Loucy (cell line): ENCODE measurements at regions not wholly inside any gene's neighbourhood (a gene's known extent, or its start where the extent isn't known, plus 50 kb on each side); places are given as distances from the start of the nearest gene placed in this dataset.

Experiments used
- H2AFZ ChIP-seq: fragments of 200-600 bp; sonication (generic); 2 replicates; pipeline ENCODE4 v1.6.0; 2016; ENCODE audit warnings: antibody characterized with exemption, mild to moderate bottlenecking, low read length, moderate library complexity
- H3F3A ChIP-seq: fragments of 200-600 bp; 2 replicates; pipeline ENCODE4 v1.6.0; 2016; ENCODE audit warnings: antibody characterized with exemption, low read depth, mild to moderate bottlenecking
- H3K27me3 ChIP-seq: fragments of 200-600 bp; sonication (generic); 2 replicates; pipeline ENCODE4 v1.6.1; 2014; ENCODE audit warnings: low read length, mild to moderate bottlenecking; ENCODE audit not compliant: insufficient read depth, poor library complexity, severe bottlenecking
- H3K36me3 ChIP-seq: fragments of 200-600 bp; sonication (generic); 2 replicates; pipeline ENCODE4 v1.6.1; 2016; ENCODE audit warnings: low read length; ENCODE audit not compliant: insufficient read depth
- H3K4me1 ChIP-seq: fragments of 200-600 bp; sonication (generic); 2 replicates; pipeline ENCODE4 v1.5.1; 2014; ENCODE audit warnings: low read length, mild to moderate bottlenecking; ENCODE audit not compliant: insufficient read depth, poor library complexity, severe bottlenecking
- H3K4me2 ChIP-seq: fragments of 200-600 bp; sonication (generic); 2 replicates; pipeline ENCODE4 v1.6.0; 2014; ENCODE audit warnings: antibody characterized with exemption, low read length, low read depth, mild to moderate bottlenecking; ENCODE audit not compliant: poor library complexity, severe bottlenecking
- H3K4me3 ChIP-seq: fragments of 200-600 bp; sonication (generic); 2 replicates; pipeline ENCODE4 v1.5.1; 2014; ENCODE audit warnings: low read length, mild to moderate bottlenecking, mixed read lengths; ENCODE audit not compliant: poor library complexity, severe bottlenecking
- H3K79me2 ChIP-seq: fragments of 200-600 bp; sonication (generic); 2 replicates; pipeline ENCODE4 v1.6.1; 2014; ENCODE audit warnings: low read length; ENCODE audit not compliant: insufficient read depth
- H3K9ac ChIP-seq: fragments of 200-600 bp; sonication (generic); 2 replicates; pipeline ENCODE4 v1.6.0; 2014; ENCODE audit warnings: mild to moderate bottlenecking, low read depth, low read length, moderate library complexity; ENCODE audit not compliant: poor library complexity, severe bottlenecking
- H3K9me2 ChIP-seq: fragments of 200-600 bp; sonication (generic); replicated peaks from 2 replicates; pipeline ENCODE4 v1.6.1; 2016; ENCODE audit warnings: low read depth, low read length, mixed read lengths
- H3K9me3 ChIP-seq: fragments of 200-600 bp; sonication (generic); 2 replicates; pipeline ENCODE4 v1.6.1; 2014; ENCODE audit warnings: mild to moderate bottlenecking, antibody characterized with exemption, low read length, low read depth; ENCODE audit not compliant: insufficient read depth
- H4K20me1 ChIP-seq: fragments of 200-600 bp; sonication (generic); 2 replicates; pipeline ENCODE4 v1.6.0; 2014; ENCODE audit warnings: antibody characterized with exemption, low read length, mild to moderate bottlenecking; ENCODE audit not compliant: insufficient read depth, poor library complexity, severe bottlenecking
- EZH2phosphoT487 ChIP-seq: fragments of 200-600 bp; IDR thresholded peaks from 2 replicates; pipeline ENCODE4 v1.6.1; 2018; ENCODE audit warnings: antibody characterized with exemption, mild to moderate bottlenecking, moderate library complexity, borderline replicate concordance
- TF ChIP-seq, protein P1 (sequence below): fragments of 200-600 bp; sonication (generic); conservative IDR thresholded peaks from 2 replicates; pipeline ENCODE4 v1.5.1; 2014; ENCODE audit warnings: mild to moderate bottlenecking, antibody characterized with exemption, low read length

DNA sequence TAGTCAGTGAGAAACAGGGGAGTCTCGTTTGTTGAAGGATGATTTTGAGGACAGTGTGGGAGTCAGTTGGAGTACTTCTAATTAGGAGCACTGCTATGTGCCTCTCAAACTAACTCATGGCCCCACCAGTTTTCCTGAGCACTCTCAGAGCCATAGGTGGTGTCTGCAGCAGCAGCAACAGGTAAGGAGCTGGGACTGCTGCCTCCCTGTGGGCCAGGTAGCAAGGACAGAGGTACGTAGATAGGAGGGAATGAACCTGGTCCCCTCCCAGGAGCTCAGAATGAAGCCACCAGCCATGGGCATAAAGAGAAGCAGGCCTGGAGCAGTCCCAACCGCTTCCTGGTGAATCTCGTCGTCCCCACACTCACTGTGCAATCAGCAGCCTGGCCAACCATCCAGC is 183.4 kb downstream of the BUD13 start:
- no peaks in the 10 kb centered on the region for H3K27me3 ChIP-seq
- no peaks in the 10 kb centered on the region for H3K79me2 ChIP-seq
- no peak overlapping the region for H3K9ac ChIP-seq
- no peak overlapping the region for H2AFZ ChIP-seq
- H3K9me3 ChIP-seq = 0 out of 2 replicates have a peak, but pooled peaks cover 2% of the 10 kb centered on the region
- no peak for TF ChIP-seq EZH2phosphoT487
- no peaks in the 10 kb centered on the region for H4K20me1 ChIP-seq
- no peaks in the 10 kb centered on the region for H3K36me3 ChIP-seq
- no peak overlapping the region for H3K4me3 ChIP-seq
- H3F3A ChIP-seq = no peaks in the 10 kb centered on the region
- H3K9me2 ChIP-seq = no peaks in the 10 kb centered on the region
- H3K4me2 ChIP-seq = no peak overlapping the region
- no peaks in the 10 kb centered on the region for H3K4me1 ChIP-seq

DNA sequence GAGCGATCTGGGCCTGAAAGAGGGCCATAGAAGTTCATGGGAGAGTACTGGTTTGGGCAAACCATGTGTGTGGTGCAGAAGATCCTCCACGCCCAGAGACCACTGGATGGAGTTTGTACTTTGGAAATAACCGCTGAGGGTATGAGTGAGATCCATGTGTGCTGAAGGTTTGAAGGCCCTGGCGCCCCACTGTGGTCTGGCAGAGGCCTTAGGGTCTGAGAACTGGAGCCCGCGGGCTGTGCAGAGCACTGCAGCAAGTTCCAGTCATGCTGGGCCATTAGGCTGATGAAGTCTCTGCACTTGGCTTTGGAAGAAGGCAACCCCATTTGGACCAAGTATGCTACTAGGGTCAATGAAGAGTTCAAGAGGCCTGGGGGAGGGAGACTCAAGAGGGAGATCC is 186.4 kb downstream of the BUD13 start:
- Histone ChIP-seq H3K9ac (no peak overlapping the region), H3K4me3 (no peak overlapping the region), H3K9me3 (0 out of 2 replicates have a peak, but pooled peaks cover under 1% of the 10 kb centered on the region), H2AFZ (no peak overlapping the region), H3K27me3 (no peaks in the 10 kb centered on the region), H3K9me2 (no peaks in the 10 kb centered on the region), H3K36me3 (no peaks in the 10 kb centered on the region), H3F3A (no peaks in the 10 kb centered on the region), H4K20me1 (no peaks in the 10 kb centered on the region), H3K4me1 (no peaks in the 10 kb centered on the region), H3K4me2 (no peak overlapping the region), H3K79me2 (no peaks in the 10 kb centered on the region)
- TF ChIP-seq, protein P1, sequence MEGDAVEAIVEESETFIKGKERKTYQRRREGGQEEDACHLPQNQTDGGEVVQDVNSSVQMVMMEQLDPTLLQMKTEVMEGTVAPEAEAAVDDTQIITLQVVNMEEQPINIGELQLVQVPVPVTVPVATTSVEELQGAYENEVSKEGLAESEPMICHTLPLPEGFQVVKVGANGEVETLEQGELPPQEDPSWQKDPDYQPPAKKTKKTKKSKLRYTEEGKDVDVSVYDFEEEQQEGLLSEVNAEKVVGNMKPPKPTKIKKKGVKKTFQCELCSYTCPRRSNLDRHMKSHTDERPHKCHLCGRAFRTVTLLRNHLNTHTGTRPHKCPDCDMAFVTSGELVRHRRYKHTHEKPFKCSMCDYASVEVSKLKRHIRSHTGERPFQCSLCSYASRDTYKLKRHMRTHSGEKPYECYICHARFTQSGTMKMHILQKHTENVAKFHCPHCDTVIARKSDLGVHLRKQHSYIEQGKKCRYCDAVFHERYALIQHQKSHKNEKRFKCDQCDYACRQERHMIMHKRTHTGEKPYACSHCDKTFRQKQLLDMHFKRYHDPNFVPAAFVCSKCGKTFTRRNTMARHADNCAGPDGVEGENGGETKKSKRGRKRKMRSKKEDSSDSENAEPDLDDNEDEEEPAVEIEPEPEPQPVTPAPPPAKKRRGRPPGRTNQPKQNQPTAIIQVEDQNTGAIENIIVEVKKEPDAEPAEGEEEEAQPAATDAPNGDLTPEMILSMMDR = no peak
- TF ChIP-seq EZH2phosphoT487 = no peak

DNA sequence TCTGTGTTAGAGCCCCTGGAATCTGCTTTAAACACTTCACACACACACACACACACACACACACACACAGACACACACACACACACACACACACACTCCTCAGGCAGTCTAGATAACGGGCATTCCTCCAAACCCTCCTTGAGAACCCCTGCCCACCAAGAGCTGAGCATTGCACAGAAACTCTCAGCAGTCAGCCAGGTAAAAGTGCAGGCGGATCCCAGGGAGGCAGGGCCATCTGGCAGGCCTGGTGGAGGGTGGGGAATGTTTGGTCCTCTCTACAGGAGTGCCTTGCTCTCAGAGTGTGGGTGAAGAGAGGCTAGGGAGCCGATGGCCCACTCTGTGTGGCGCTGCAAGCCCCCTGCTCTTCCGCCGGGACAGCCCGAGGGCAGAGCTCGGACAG is 190.2 kb downstream of the BUD13 start:
- H3F3A ChIP-seq = no peaks in the 10 kb centered on the region
- H2AFZ ChIP-seq = no peak overlapping the region
- no peaks in the 10 kb centered on the region for H3K9me2 ChIP-seq
- H4K20me1 ChIP-seq = no peaks in the 10 kb centered on the region
- TF ChIP-seq EZH2phosphoT487 = no peak
- TF ChIP-seq, protein P1 = no peak
- no peaks in the 10 kb centered on the region for H3K36me3 ChIP-seq
- no peaks in the 10 kb centered on the region for H3K27me3 ChIP-seq
- no peaks in the 10 kb centered on the region for H3K9me3 ChIP-seq
- no peaks in the 10 kb centered on the region for H3K79me2 ChIP-seq
- no peak overlapping the region for H3K9ac ChIP-seq
- H3K4me3 ChIP-seq = no peak overlapping the region
- H3K4me2 ChIP-seq = no peak overlapping the region
- H3K4me1 ChIP-seq = no peaks in the 10 kb centered on the region

DNA sequence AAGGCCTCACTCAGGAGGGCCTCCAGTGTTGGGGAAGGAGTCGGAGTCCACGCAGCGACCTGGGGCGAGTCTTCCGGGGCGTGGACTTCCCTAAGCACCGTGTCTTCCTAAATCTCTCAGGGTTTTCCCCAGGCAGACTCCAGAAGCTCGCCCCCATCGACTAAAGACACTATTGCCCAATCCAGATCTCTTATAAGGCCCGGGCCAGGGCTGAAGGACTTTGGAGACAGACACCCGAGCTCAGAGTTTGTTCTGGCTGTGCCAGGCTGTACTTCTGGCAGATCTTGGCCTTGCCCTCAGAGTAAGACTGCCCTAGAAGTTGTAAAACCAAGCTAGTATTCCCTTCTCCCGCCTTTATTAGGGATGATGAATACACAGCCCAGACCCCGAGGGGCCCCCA is 191.4 kb downstream of the BUD13 start:
- no peaks in the 10 kb centered on the region for H3K4me1 ChIP-seq
- no peaks in the 10 kb centered on the region for H3K36me3 ChIP-seq
- H4K20me1 ChIP-seq = no peaks in the 10 kb centered on the region
- H2AFZ ChIP-seq = no peak overlapping the region
- no peak overlapping the region for H3K4me3 ChIP-seq
- H3K9me2 ChIP-seq = no peaks in the 10 kb centered on the region
- H3K27me3 ChIP-seq = no peaks in the 10 kb centered on the region
- no peak overlapping the region for H3K4me2 ChIP-seq
- no peak for TF ChIP-seq EZH2phosphoT487
- TF ChIP-seq, protein P1 = no peak
- no peaks in the 10 kb centered on the region for H3K79me2 ChIP-seq
- H3K9ac ChIP-seq = no peak overlapping the region
- no peaks in the 10 kb centered on the region for H3K9me3 ChIP-seq
- H3F3A ChIP-seq = no peaks in the 10 kb centered on the region
